Breast epithelium (tissue), 3 donors: ENCODE measurements at regions not wholly inside any gene's neighbourhood (a gene's known extent, or its start where the extent isn't known, plus 50 kb on each side); places are given as distances from the start of the nearest gene placed in this dataset.

Experiments used
- CTCF ChIP-seq, 3 donors: fragments of 450-650 bp; IDR thresholded peaks; one replicate each; pipeline ENCODE4 v1.5.1; 2016 to 2017; ENCODE audit warnings: antibody characterized with exemption in 3 of 3, mild to moderate bottlenecking in 3 of 3, moderate library complexity in 3 of 3
- POLR2A ChIP-seq: fragments of 450-650 bp; IDR thresholded peaks from one replicate; pipeline ENCODE4 v1.6.1; 2016; ENCODE audit warnings: antibody characterized with exemption, mild to moderate bottlenecking, moderate library complexity
- POLR2AphosphoS5 ChIP-seq, 3 donors: sonication (generic); formaldehyde crosslinking; IDR thresholded peaks; one replicate each; pipeline ENCODE4 v1.6.1; 2017; ENCODE audit warnings: antibody characterized with exemption in 3 of 3

GRCh38 chr20:39897781-39898466, 791.1 kb downstream of the MAFB start:
- TF ChIP-seq POLR2A (no peak), CTCF (IDR thresholded peaks at IDR 0.05) (no peak), POLR2AphosphoS5 (IDR thresholded peaks at IDR 0.05) (no peak)
